KMS-11 (cell line): ENCODE measurements at regions not wholly inside any gene's neighbourhood (a gene's known extent, or its start where the extent isn't known, plus 50 kb on each side); places are given as distances from the start of the nearest gene placed in this dataset.

Experiments used
- H2AFZ ChIP-seq: fragments of 200-600 bp; sonication (generic); 2 replicates; pipeline ENCODE4 v1.6.1; 2016; ENCODE audit warnings: antibody characterized with exemption, mixed run types, low read depth
- H3K27ac ChIP-seq: fragments of 200-600 bp; sonication (generic); 2 replicates; pipeline ENCODE4 v1.6.1; 2016; ENCODE audit warnings: mild to moderate bottlenecking, mixed run types
- H3K27me3 ChIP-seq: fragments of 200-600 bp; sonication (generic); 2 replicates; pipeline ENCODE4 v1.6.1; 2017; ENCODE audit warnings: mild to moderate bottlenecking, low read depth, mixed run types, moderate library complexity; ENCODE audit not compliant: insufficient read depth
- H3K36me3 ChIP-seq: fragments of 200-600 bp; sonication (generic); 2 replicates; pipeline ENCODE4 v1.6.1; 2017; ENCODE audit warnings: mild to moderate bottlenecking, mixed run types; ENCODE audit not compliant: insufficient read depth
- H3K4me1 ChIP-seq: fragments of 200-600 bp; sonication (generic); 2 replicates; pipeline ENCODE4 v1.6.1; 2016; ENCODE audit warnings: mild to moderate bottlenecking, low read depth, mixed run types; ENCODE audit not compliant: poor library complexity, severe bottlenecking
- H3K4me2 ChIP-seq: fragments of 200-600 bp; sonication (generic); 2 replicates; pipeline ENCODE4 v1.7.0; 2016; ENCODE audit warnings: mild to moderate bottlenecking, mixed run types
- H3K4me3 ChIP-seq: fragments of 200-600 bp; sonication (generic); IDR thresholded peaks from 2 replicates; pipeline ENCODE4 v1.6.1; 2017; ENCODE audit warnings: low read depth, low read length, mixed read lengths; ENCODE audit not compliant: insufficient read depth
- H3K79me2 ChIP-seq: fragments of 200-600 bp; sonication (generic); 2 replicates; pipeline ENCODE4 v1.6.1; 2016; ENCODE audit warnings: low read depth, mixed run types; ENCODE audit not compliant: insufficient read depth
- H3K9ac ChIP-seq: fragments of 200-600 bp; sonication (generic); 2 replicates; pipeline ENCODE4 v1.6.1; 2016; ENCODE audit warnings: mild to moderate bottlenecking, mixed run types
- H4K20me1 ChIP-seq: fragments of 200-600 bp; sonication (generic); 2 replicates; pipeline ENCODE4 v1.6.1; 2016; ENCODE audit warnings: mild to moderate bottlenecking, mixed run types; ENCODE audit not compliant: insufficient read depth
- CTCF ChIP-seq: fragments of 200-600 bp; sonication (generic); conservative IDR thresholded peaks from 2 replicates; pipeline ENCODE4 v1.6.1; 2017; ENCODE audit warnings: low read depth, mild to moderate bottlenecking, antibody characterized with exemption, low read length, moderate library complexity, mixed read lengths

DNA sequence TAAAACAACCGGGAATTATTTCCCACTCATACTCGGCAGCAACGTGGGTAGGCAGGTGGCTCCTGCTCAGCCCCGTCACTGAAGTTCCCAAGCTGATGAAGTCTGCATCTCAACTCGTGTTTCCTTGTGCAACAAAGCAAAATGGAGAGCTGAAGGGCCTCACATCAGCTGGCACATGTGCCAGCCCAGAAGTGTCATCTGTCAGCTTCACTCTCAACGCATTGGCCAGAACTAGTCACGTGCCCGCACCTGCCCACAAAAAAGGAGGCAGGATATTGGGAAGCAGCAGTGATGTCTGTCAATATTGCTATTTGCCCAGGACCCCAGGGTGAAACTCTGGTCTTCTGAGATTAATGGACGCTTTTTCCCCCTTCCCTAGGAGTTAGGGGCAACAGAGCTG is 344.0 kb downstream of the BCL11B start:
- Histone ChIP-seq H3K27me3 (no peaks in the 10 kb centered on the region), H3K4me3 (no peak overlapping the region), H3K9ac (no peak overlapping the region), H3K4me2 (no peak overlapping the region), H2AFZ (no peak overlapping the region), H3K4me1 (no peaks in the 10 kb centered on the region), H3K79me2 (no peaks in the 10 kb centered on the region), H3K36me3 (no peaks in the 10 kb centered on the region), H4K20me1 (no peaks in the 10 kb centered on the region), H3K27ac (no peak overlapping the region)
- TF ChIP-seq CTCF, result no peak

DNA sequence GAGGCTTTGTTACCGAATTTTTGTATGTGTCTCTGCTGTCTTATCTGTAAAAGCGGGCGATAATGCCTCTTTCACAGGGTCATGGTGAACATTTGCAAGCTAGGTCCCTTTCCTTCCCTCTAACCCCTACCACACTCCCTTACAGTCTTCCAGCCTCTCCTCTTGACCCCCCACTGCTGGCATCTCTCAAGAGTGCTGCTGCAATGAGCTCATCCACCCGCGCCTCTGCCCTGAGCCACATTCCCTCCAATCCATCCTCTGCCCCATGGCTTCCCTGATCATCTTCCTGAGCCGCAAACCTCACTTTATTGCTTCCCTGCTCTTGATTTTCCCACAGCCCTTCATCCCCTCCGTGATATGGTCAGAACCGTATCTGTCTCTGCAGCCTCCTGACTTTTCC is 343.6 kb downstream of the BCL11B start:
- Histone ChIP-seq H3K79me2 (no peaks in the 10 kb centered on the region), H3K36me3 (no peaks in the 10 kb centered on the region), H3K27me3 (no peaks in the 10 kb centered on the region), H2AFZ (no peak overlapping the region), H3K27ac (no peak overlapping the region), H3K4me2 (no peak overlapping the region), H4K20me1 (no peaks in the 10 kb centered on the region), H3K4me3 (no peak overlapping the region), H3K9ac (no peak overlapping the region), H3K4me1 (no peaks in the 10 kb centered on the region)
- no peak for TF ChIP-seq CTCF

- Histone ChIP-seq H3K27ac (no peak overlapping the region), H3K4me3 (no peak overlapping the region), H3K36me3 (no peaks in the 10 kb centered on the region), H3K4me1 (no peaks in the 10 kb centered on the region), H2AFZ (no peak overlapping the region), H3K9ac (no peak overlapping the region), H3K79me2 (no peaks in the 10 kb centered on the region), H3K4me2 (no peak overlapping the region), H4K20me1 (no peaks in the 10 kb centered on the region), H3K27me3 (no peaks in the 10 kb centered on the region)
- no peak for TF ChIP-seq CTCF
These were observed 340.9 kb downstream of the BCL11B start for GRCh38 chr14:98931126-98931525.

DNA sequence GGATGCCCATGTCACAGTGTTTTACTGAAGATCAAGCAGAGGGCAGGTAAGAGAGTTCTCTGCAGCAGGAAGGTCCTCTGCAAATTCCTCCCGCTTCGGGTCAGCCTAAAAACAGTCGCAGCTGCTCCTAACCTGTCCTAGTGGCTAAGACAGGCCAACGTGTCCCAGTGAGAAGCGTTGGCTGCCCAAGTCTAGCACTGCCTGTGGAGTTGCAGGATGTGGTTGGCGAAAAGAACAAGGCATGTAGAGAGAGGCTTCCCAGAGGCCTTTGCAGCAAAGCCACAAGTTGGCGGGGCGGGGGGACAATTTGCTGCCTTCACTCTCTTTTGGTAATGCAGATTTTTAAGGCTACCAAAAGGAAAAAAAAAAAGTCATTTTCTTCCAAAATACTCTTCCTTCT is 340.1 kb downstream of the BCL11B start:
- H3K4me1 ChIP-seq, result no peaks in the 10 kb centered on the region
- no peaks in the 10 kb centered on the region for H3K36me3 ChIP-seq
- H3K27ac ChIP-seq, result no peak overlapping the region
- no peaks in the 10 kb centered on the region for H4K20me1 ChIP-seq
- no peak overlapping the region for H3K4me3 ChIP-seq
- H3K27me3 ChIP-seq, result no peaks in the 10 kb centered on the region
- no peak for TF ChIP-seq CTCF
- H2AFZ ChIP-seq, result no peak overlapping the region
- no peak overlapping the region for H3K4me2 ChIP-seq
- H3K9ac ChIP-seq, result no peak overlapping the region
- H3K79me2 ChIP-seq, result no peaks in the 10 kb centered on the region
